Caco-2 (cell line): ENCODE measurements at regions not wholly inside any gene's neighbourhood (a gene's known extent, or its start where the extent isn't known, plus 50 kb on each side); places are given as distances from the start of the nearest gene placed in this dataset.
A peak's percentile ranks its signal among the peaks of the same experiment; 100 is the strongest.

Experiments used
- BruUV-seq: library from RNA; stranded (reverse); fragments of 400-500 nt; replicated peaks from 2 replicates; lab custom pipeline; 2021; lab: Mats Ljungman, UMichigan
- CTCF ChIA-PET: fragments of 300-600 bp; sonication (Branson Sonifier 250); formaldehyde crosslinking; loops from one replicate; lab custom pipeline; 2022; ENCODE audit warnings: antibody characterized with exemption; lab: Charles Lee
- POLR2A ChIA-PET: fragments of 300-600 bp; sonication (Branson Sonifier 250); formaldehyde crosslinking; loops from one replicate; lab custom pipeline; 2022; ENCODE audit warnings: antibody characterized with exemption; lab: Charles Lee
- DNase-seq, 2 experiments: peaks; one replicate each; pipeline versions ENCODE4 v3.0.0 to v3.0.0-alpha.2; 2020 to 2022
- H3K27me3 ChIP-seq: replicated peaks from 2 replicates; pipeline ENCODE4 v1.6.0; 2011; ENCODE audit warnings: low read length; ENCODE audit not compliant: control insufficient read depth, insufficient read depth
- H3K36me3 ChIP-seq: 2 replicates; pipeline ENCODE4 v1.5.1; 2011; ENCODE audit warnings: low read length; ENCODE audit not compliant: control insufficient read depth, insufficient read depth
- H3K4me1 ChIP-seq: fragments of 250-450 bp; sonication (Bioruptor Pico); 2 replicates; pipeline ENCODE4 v1.5.1; 2020; ENCODE audit warnings: mild to moderate bottlenecking
- H3K4me3 ChIP-seq: 2 replicates; pipeline ENCODE4 v1.5.1; 2011; ENCODE audit warnings: low read depth, mild to moderate bottlenecking, control low read depth, low read length
- H3K9me3 ChIP-seq: fragments of 250-450 bp; sonication (Bioruptor Pico); 2 replicates; pipeline ENCODE4 v1.5.1; 2020; ENCODE audit warnings: mild to moderate bottlenecking, moderate library complexity
- H3K27ac Mint-ChIP-seq: one replicate; pipeline ENCODE4 v1.8.0; 2022; ENCODE audit warnings: mixed read lengths; ENCODE audit not compliant: unreplicated experiment
- H3K27me3 Mint-ChIP-seq: one replicate; pipeline ENCODE4 v1.8.0; 2022; ENCODE audit warnings: mixed read lengths; ENCODE audit not compliant: insufficient read depth, unreplicated experiment
- H3K36me3 Mint-ChIP-seq: one replicate; pipeline ENCODE4 v1.8.0; 2022; ENCODE audit warnings: mild to moderate bottlenecking, mixed read lengths; ENCODE audit not compliant: insufficient read depth, unreplicated experiment
- H3K4me1 Mint-ChIP-seq: one replicate; pipeline ENCODE4 v1.8.0; 2022; ENCODE audit warnings: low read depth, mixed read lengths; ENCODE audit not compliant: unreplicated experiment
- H3K4me3 Mint-ChIP-seq: one replicate; pipeline ENCODE4 v1.8.0; 2022; ENCODE audit warnings: mild to moderate bottlenecking, moderate library complexity, mixed read lengths; ENCODE audit not compliant: unreplicated experiment
- H3K9me3 Mint-ChIP-seq: one replicate; pipeline ENCODE4 v1.8.0; 2022; ENCODE audit warnings: mixed read lengths; ENCODE audit not compliant: unreplicated experiment
- intact Hi-C: fragments of 100-400 bp; cut with micrococcal nuclease; formaldehyde crosslinking; loops from one replicate; pipeline ENCODE4 v1.10.0; 2022; ENCODE audit not compliant: unreplicated experiment
- TF ChIP-seq, protein P1 (sequence below), 2 experiments: fragments of 200-600 bp in 1 of 2; IDR thresholded peaks; 1 replicate in 1 of 2; 2 replicates in 1 of 2; pipeline versions ENCODE4 v1.5.1 to v1.8.0; 2011 to 2022; ENCODE audit warnings: antibody characterized with exemption in 1 of 2, control low read depth in 1 of 2, inconsistent platforms in 1 of 2, low read depth in 1 of 2, low read length in 1 of 2, mild to moderate bottlenecking in 1 of 2, moderate library complexity in 1 of 2; ENCODE audit not compliant: insufficient read depth in 1 of 2, severe bottlenecking in 1 of 2, unreplicated experiment in 1 of 2

GRCh38 chr10:47243791-47244190 is 56.2 kb upstream of the GDF10 start:
- DNase-seq = peak in 1 of 2 experiments; percentile 16
- H3K36me3 ChIP-seq = no peaks in the 10 kb centered on the region
- H3K9me3 Mint-ChIP-seq = no peaks in the 10 kb centered on the region

GRCh38 chr10:47244560-47245500 is 55.2 kb upstream of the GDF10 start:
- BruUV-seq = no TSS peak
- CTCF ChIA-PET = no interaction called here

More at GRCh38 chr10:47243791-47244190, 56.2 kb upstream of the GDF10 start:
- TF ChIP-seq, protein P1, sequence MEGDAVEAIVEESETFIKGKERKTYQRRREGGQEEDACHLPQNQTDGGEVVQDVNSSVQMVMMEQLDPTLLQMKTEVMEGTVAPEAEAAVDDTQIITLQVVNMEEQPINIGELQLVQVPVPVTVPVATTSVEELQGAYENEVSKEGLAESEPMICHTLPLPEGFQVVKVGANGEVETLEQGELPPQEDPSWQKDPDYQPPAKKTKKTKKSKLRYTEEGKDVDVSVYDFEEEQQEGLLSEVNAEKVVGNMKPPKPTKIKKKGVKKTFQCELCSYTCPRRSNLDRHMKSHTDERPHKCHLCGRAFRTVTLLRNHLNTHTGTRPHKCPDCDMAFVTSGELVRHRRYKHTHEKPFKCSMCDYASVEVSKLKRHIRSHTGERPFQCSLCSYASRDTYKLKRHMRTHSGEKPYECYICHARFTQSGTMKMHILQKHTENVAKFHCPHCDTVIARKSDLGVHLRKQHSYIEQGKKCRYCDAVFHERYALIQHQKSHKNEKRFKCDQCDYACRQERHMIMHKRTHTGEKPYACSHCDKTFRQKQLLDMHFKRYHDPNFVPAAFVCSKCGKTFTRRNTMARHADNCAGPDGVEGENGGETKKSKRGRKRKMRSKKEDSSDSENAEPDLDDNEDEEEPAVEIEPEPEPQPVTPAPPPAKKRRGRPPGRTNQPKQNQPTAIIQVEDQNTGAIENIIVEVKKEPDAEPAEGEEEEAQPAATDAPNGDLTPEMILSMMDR (IDR thresholded peaks at IDR 0.05; ENCODE audit: insufficient read depth in 1 of 2, low read depth in 1 of 2, low read length in 1 of 2, severe bottlenecking in 1 of 2, unreplicated experiment in 1 of 2) = no peak
- H3K4me1 Mint-ChIP-seq = no peaks in the 10 kb centered on the region
- BruUV-seq = no TSS peak
- no peaks in the 10 kb centered on the region for H3K27me3 ChIP-seq
- no peaks in the 10 kb centered on the region for H3K9me3 ChIP-seq
- H3K36me3 Mint-ChIP-seq = no peaks in the 10 kb centered on the region
- H3K4me3 Mint-ChIP-seq = no peak overlapping the region
- H3K27ac Mint-ChIP-seq = no peak overlapping the region
- ChIA-PET CTCF (no interaction called here), POLR2A (no interaction called here)
- peaks cover 4% of the 10 kb centered on the region for H3K27me3 Mint-ChIP-seq
- intact Hi-C loops = no loop called here
- no peaks in the 10 kb centered on the region for H3K4me1 ChIP-seq
- H3K4me3 ChIP-seq = no peak overlapping the region

GRCh38 chr10:47245731-47246350 is 54.2 kb upstream of the GDF10 start:
- Mint-ChIP-seq H3K27ac (no peak overlapping the region), H3K27me3 (peaks cover 10% of the 10 kb centered on the region), H3K9me3 (no peaks in the 10 kb centered on the region), H3K4me1 (no peaks in the 10 kb centered on the region), H3K4me3 (no peak overlapping the region), H3K36me3 (no peaks in the 10 kb centered on the region)
- H3K9me3 ChIP-seq = no peaks in the 10 kb centered on the region
- intact Hi-C loops = no loop called here
- ChIA-PET CTCF (no interaction called here), POLR2A (no interaction called here)
- TF ChIP-seq, protein P1 (IDR thresholded peaks at IDR 0.05; ENCODE audit: insufficient read depth in 1 of 2, low read depth in 1 of 2, low read length in 1 of 2, severe bottlenecking in 1 of 2, unreplicated experiment in 1 of 2) = no peak
- no peaks in the 10 kb centered on the region for H3K27me3 ChIP-seq
- H3K36me3 ChIP-seq = no peaks in the 10 kb centered on the region
- no TSS peak for BruUV-seq
- DNase-seq = peak in 1 of 2 experiments; percentile 19
- H3K4me1 ChIP-seq = no peaks in the 10 kb centered on the region
- H3K4me3 ChIP-seq = no peak overlapping the region

More at GRCh38 chr10:47244560-47245500, 55.2 kb upstream of the GDF10 start:
- intact Hi-C loops = no loop called here
- Histone ChIP-seq H3K36me3 (no peaks in the 10 kb centered on the region), H3K4me1 (no peaks in the 10 kb centered on the region), H3K9me3 (no peaks in the 10 kb centered on the region), H3K27me3 (no peaks in the 10 kb centered on the region), H3K4me3 (no peak overlapping the region)
- no peaks in the 10 kb centered on the region for H3K9me3 Mint-ChIP-seq
- H3K4me1 Mint-ChIP-seq = no peaks in the 10 kb centered on the region
- DNase-seq = peak in 1 of 2 experiments; percentile 30
- H3K27ac Mint-ChIP-seq = no peak overlapping the region
- no peak overlapping the region for H3K4me3 Mint-ChIP-seq
- no peaks in the 10 kb centered on the region for H3K36me3 Mint-ChIP-seq
- peaks cover 10% of the 10 kb centered on the region for H3K27me3 Mint-ChIP-seq
- POLR2A ChIA-PET = no interaction called here
- TF ChIP-seq, protein P1 (IDR thresholded peaks at IDR 0.05; ENCODE audit: insufficient read depth in 1 of 2, low read depth in 1 of 2, low read length in 1 of 2, severe bottlenecking in 1 of 2, unreplicated experiment in 1 of 2) = no peak
